Activated CD8-positive, alpha-beta memory T cell treated with anti-CD3 and anti-CD28 coated beads, Interleukin-2, amount 50 U/mL, for 48 hours (primary cell): ENCODE measurements at regions not wholly inside any gene's neighbourhood (a gene's known extent, or its start where the extent isn't known, plus 50 kb on each side); places are given as distances from the start of the nearest gene placed in this dataset.

Experiments used
- DNase-seq: peaks from one replicate; pipeline ENCODE4 v3.0.0-alpha.2; 2020

- no peak for DNase-seq
Observed at GRCh38 chr2:226143091-226143490, 656.5 kb downstream of the IRS1 start.

DNA sequence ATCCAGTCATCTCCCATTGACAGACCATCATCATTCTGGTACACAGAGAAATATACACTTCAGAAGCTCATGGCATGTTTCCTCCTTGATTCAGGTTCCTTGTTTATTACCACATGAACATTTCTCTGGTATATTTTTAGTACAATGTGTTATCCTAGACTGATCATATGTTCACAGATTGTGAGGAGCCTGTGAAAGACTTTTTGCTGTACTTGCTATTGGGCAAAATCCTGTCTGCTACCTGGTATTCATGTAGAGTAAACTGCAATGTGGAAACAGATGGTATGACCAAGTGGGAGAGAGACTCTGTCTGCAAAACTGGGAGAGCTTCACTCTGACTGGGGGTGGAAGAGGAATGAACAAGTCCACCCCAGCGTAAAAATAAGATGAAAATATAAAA lies 657.2 kb downstream of the IRS1 start:
- DNase-seq, result no peak

DNA sequence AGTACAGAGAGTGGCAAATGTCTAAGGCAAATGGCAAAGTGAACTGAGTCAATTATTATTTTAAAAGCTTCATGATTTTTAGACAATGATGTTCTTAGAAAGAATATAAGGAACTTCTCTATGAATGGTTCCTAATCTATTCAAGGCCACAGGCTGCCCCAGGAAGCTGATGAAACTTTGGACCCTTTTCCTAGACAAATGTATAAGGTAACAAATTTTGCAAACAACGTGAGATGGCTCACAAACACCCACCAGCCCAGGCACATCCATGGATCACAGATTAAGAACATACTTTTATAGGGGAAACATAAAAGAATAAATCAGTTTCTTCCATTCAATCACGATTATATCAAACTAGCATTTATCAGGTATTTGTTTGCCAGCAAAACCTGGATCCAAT lies 659.0 kb downstream of the IRS1 start:
- DNase-seq, result no peak

DNA sequence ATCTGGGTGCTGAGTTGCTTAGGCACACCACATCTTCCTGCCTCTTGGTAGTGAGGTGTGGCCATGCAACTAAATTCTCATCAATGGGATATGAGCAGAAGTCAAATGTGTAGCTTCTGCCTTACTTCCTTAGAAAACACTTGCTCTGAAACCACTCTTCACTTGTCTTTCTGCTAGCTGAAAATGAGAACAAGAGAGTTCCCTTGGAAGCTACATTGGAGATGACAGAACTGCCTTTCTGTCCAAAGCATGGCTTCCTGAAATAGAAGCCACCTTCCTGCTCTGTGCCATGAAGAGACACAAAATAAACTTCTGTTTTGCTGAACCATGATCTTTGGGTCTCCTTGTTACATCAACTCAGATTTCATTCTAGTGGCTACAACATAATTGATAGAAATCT lies 659.9 kb downstream of the IRS1 start:
- DNase-seq, result no peak

DNA sequence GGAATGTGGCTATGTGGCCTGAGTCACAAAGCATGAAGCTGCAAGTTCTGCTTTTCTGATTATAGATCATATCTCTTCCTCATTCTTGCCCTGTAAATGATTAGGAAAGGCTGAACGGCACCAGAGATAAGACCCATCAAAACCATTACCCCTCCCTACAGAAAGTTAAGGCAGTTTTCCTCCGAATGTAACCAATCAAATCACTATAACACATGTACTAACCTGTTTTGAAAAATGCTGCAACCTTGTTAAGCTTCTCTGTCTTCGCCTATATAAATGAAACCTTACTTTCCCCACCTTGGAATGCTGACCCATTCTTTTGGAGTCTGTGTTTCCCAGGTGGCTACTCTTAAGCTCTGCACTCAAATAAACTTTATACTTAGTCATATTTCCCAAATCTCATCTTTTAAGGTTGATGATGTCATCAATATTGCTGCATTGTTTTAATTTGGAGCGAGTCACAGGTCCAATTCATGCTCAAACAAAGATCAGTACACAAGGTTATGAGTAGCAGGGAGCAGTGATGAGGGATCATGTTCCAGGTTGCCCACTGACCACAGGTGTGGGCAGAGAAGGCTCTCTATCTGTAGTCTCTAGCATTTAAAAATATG lies 662.3 kb downstream of the IRS1 start:
- no peak for DNase-seq

- no peak for DNase-seq
Observed at GRCh38 chr2:226136739-226137138, 662.9 kb downstream of the IRS1 start.

GRCh38 chr2:226135861-226136548 lies 663.6 kb downstream of the IRS1 start:
- no peak for DNase-seq

GRCh38 chr2:226132323-226133215 lies 667.1 kb downstream of the IRS1 start:
- no peak for DNase-seq

GRCh38 chr2:226131299-226131784 lies 668.3 kb downstream of the IRS1 start:
- DNase-seq, result no peak

DNA sequence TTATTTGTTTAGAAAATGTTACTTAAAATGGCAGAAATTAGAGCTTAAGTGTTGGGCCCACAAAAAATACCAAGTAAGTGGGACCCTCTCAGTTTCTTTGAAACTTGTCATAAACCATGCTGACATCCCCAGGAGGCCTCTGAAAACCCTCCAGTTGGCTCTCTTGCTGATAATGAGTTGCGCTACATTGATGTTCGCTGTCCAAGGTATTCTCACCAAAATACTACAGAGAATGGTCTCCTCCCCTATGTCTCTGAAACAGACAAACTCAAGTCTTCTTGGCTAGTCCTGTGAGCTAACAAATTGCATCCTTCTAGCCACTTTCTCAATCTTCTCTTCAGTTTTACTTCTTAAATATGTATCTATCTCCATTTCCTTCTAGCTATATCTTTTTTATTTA lies 669.4 kb downstream of the IRS1 start:
- no peak for DNase-seq

GRCh38 chr2:226127682-226128081 lies 671.9 kb downstream of the IRS1 start:
- DNase-seq, result no peak

DNA sequence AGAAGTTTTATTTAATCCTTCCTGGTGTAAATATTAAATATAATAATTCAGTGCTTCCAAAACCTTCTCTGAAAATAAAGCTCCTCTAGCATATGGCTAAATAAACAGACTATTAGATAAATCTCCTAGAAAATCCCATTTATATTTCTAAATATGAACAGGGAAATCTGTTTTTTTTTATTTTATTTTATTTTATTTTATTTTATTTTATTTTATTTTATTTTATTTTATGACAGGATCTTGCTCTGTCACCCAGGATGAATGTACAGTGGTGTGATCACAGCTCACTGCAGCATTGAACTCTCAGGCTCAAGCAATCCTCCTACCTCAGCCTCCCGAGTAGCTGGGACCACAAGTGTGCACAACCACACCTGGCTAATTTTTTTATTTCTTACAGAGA lies 673.5 kb downstream of the IRS1 start:
- DNase-seq, result no peak

GRCh38 chr2:226125176-226125883 lies 674.3 kb downstream of the IRS1 start:
- DNase-seq, result no peak

- no peak for DNase-seq
Observed at GRCh38 chr2:226124548-226125011, 675.0 kb downstream of the IRS1 start.

DNA sequence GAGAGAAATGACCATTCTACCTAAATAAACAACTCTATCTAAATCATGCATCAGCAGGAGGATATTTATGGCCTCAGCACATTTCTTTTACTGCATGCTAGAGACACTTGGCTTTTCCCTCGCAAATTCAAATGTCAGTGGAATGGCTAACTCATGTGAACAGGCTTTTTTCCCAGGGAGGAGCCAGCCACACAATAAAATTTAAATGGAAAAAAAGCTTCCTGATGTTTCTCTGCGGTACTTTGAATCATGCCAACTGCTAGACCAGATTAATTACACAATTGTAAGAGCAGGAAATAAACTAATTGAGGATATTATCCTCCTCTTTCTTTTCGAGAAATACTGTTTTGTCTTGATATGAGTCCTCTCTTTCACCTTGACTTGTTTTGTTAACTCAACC lies 676.3 kb downstream of the IRS1 start:
- no peak for DNase-seq

GRCh38 chr2:226122041-226122440 lies 677.6 kb downstream of the IRS1 start:
- no peak for DNase-seq

- no peak for DNase-seq
Observed at GRCh38 chr2:226121046-226121738, 678.4 kb downstream of the IRS1 start.

- no peak for DNase-seq
Observed at GRCh38 chr2:226118471-226119429, 680.9 kb downstream of the IRS1 start.

DNA sequence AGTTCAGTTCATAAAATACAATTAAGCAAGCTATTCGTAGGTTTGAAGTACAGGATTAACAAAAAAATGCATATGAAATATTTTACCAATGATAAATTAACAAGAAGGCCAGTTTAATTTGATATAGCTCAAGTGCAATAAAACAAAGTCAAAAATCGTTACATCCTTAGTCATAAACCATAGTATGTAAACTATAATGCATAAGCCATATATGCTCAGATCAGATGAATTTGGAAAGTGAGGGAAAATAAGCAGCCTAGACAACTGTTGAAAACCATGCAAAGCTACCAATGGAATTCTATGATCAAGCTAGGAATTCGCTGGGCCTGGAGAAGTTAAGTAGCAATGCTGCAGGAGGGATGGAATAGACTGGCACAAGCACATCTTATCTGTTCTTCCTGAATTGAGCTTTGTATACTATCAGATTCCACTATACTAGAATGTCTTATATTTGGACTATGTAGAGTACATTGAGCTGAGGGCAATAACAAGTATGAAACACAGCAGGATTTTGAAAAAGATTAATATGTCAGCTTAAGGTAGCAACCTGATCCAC lies 682.0 kb downstream of the IRS1 start:
- no peak for DNase-seq

- no peak for DNase-seq
Observed at GRCh38 chr2:226116346-226116745, 683.3 kb downstream of the IRS1 start.

- DNase-seq, result no peak
Observed at GRCh38 chr2:226115832-226116200, 683.8 kb downstream of the IRS1 start.
